ENCODE measurements at regions not wholly inside any gene's neighbourhood (a gene's known extent, or its start where the extent isn't known, plus 50 kb on each side); places are given as distances from the start of the nearest gene placed in this dataset.

GRCh38 chr3:124273651-124274050 lies 281.7 kb upstream of the ROPN1 start:
- FAIRE-seq (no peak), DNase-seq (ENCODE audit: low read depth, low spot score) (no peak)
- CTCF ChIA-PET: no interaction called here
- H3K27me3 ChIP-seq (ENCODE audit: control insufficient read depth in 2 of 2, insufficient read depth in 2 of 2, low read length in 2 of 2): no peaks in the 10 kb centered on the region
- no peaks in the 10 kb centered on the region for H3K79me2 ChIP-seq (ENCODE audit: control insufficient read depth, insufficient read depth, low read length)
- H3K36me3 ChIP-seq (ENCODE audit: control insufficient read depth in 2 of 2, extremely low read depth in 1 of 2, insufficient read depth in 2 of 2, low read length in 2 of 2): no peaks in the 10 kb centered on the region
- no TSS peak for BruUV-seq (replicated peaks)
- H3K9me1 ChIP-seq (replicated peaks; ENCODE audit: control insufficient read depth, extremely low read depth, insufficient read depth, low read length): no peaks in the 10 kb centered on the region
- H2AFZ ChIP-seq (ENCODE audit: low read depth, low read length): no peak overlapping the region
- no peak overlapping the region for H3K4me3 ChIP-seq (replicated peaks in 1 of 3; ENCODE audit: insufficient read depth in 1 of 3, low read depth in 1 of 3, low read length in 3 of 3)
- H4K20me1 ChIP-seq (replicated peaks; ENCODE audit: control insufficient read depth, extremely low read depth, insufficient read depth, low read length): no peaks in the 10 kb centered on the region
- H3K9ac ChIP-seq (replicated peaks; ENCODE audit: extremely low read depth, insufficient read depth, low read length): no peak overlapping the region
- TF ChIP-seq MYC (IDR thresholded peaks at IDR 0.05; ENCODE audit: low read depth, low read length) (no peak), FOS (IDR thresholded peaks at IDR 0.05; ENCODE audit: borderline replicate concordance, insufficient read depth, low read length) (peak; percentile 17)
- dilution Hi-C loops (cut with MboI; ENCODE audit: extremely low pct_ligation_motif_present, low sequenced_read_pairs): no loop called here
- H3K4me2 ChIP-seq (ENCODE audit: insufficient read depth, low read length): no peak overlapping the region
- no peak overlapping the region for H3K27ac ChIP-seq (ENCODE audit: insufficient read depth, low read depth, low read length)
- POLR2A ChIA-PET: no interaction called here
- intact Hi-C loops (cut with micrococcal nuclease): no loop called here
- H3K9me3 ChIP-seq (replicated peaks; ENCODE audit: control insufficient read depth, insufficient read depth, low read length): no peaks in the 10 kb centered on the region
- peaks cover 32% of the 10 kb centered on the region for H3K4me1 ChIP-seq (ENCODE audit: control insufficient read depth, extremely low read depth, insufficient read depth, low read length)

- H3K9me1 ChIP-seq (replicated peaks; ENCODE audit: control insufficient read depth, extremely low read depth, insufficient read depth, low read length): no peaks in the 10 kb centered on the region
- no peaks in the 10 kb centered on the region for H3K79me2 ChIP-seq (ENCODE audit: control insufficient read depth, insufficient read depth, low read length)
- peaks cover 32% of the 10 kb centered on the region for H3K4me1 ChIP-seq (ENCODE audit: control insufficient read depth, extremely low read depth, insufficient read depth, low read length)
- DNase-seq (ENCODE audit: low read depth, low spot score) (no peak), FAIRE-seq (no peak)
- POLR2A ChIA-PET: no interaction called here
- H3K4me3 ChIP-seq (replicated peaks in 1 of 3; ENCODE audit: insufficient read depth in 1 of 3, low read depth in 1 of 3, low read length in 3 of 3): no peak overlapping the region
- H3K9ac ChIP-seq (replicated peaks; ENCODE audit: extremely low read depth, insufficient read depth, low read length): no peak overlapping the region
- intact Hi-C loops (cut with micrococcal nuclease): no loop called here
- H3K36me3 ChIP-seq (ENCODE audit: control insufficient read depth in 2 of 2, extremely low read depth in 1 of 2, insufficient read depth in 2 of 2, low read length in 2 of 2): no peaks in the 10 kb centered on the region
- H2AFZ ChIP-seq (ENCODE audit: low read depth, low read length): no peak overlapping the region
- BruUV-seq (replicated peaks): no TSS peak
- H4K20me1 ChIP-seq (replicated peaks; ENCODE audit: control insufficient read depth, extremely low read depth, insufficient read depth, low read length): no peaks in the 10 kb centered on the region
- H3K27ac ChIP-seq (ENCODE audit: insufficient read depth, low read depth, low read length): no peak overlapping the region
- TF ChIP-seq JUN (IDR thresholded peaks at IDR 0.05; ENCODE audit: borderline replicate concordance, insufficient read depth, insufficient read length, low read depth) (no peak), POLR2A (IDR thresholded peaks at IDR 0.05; ENCODE audit: low read depth, low read length) (no peak), CTCF (IDR thresholded peaks at IDR 0.05; ENCODE audit: extremely low read depth in 1 of 2, insufficient read depth in 1 of 2, low read depth in 1 of 2, low read length in 2 of 2) (no peak), EZH2 (IDR thresholded peaks at IDR 0.05; ENCODE audit: borderline replicate concordance, low read depth, low read length, severe bottlenecking) (no peak), MAX (IDR thresholded peaks at IDR 0.05; ENCODE audit: insufficient read depth, insufficient read length) (no peak), GATA2 (IDR thresholded peaks at IDR 0.05; ENCODE audit: insufficient read depth, insufficient read length, low read depth, low read length) (no peak), FOS (IDR thresholded peaks at IDR 0.05; ENCODE audit: borderline replicate concordance, insufficient read depth, low read length) (no peak), MYC (IDR thresholded peaks at IDR 0.05; ENCODE audit: low read depth, low read length) (no peak)
- dilution Hi-C loops (cut with MboI; ENCODE audit: extremely low pct_ligation_motif_present, low sequenced_read_pairs): no loop called here
- no peaks in the 10 kb centered on the region for H3K9me3 ChIP-seq (replicated peaks; ENCODE audit: control insufficient read depth, insufficient read depth, low read length)
- CTCF ChIA-PET: interaction anchor here (0.9 kb wide), 1 partner anchor 27 kb away, joined by 5 read pairs; no protein-coding TSS in a partner anchor
- no peaks in the 10 kb centered on the region for H3K27me3 ChIP-seq (ENCODE audit: control insufficient read depth in 2 of 2, insufficient read depth in 2 of 2, low read length in 2 of 2)
- no peak overlapping the region for H3K4me2 ChIP-seq (ENCODE audit: insufficient read depth, low read length)
Observed at GRCh38 chr3:124274051-124274450, 282.1 kb upstream of the ROPN1 start.
